Activated CD8-positive, alpha-beta T cell treated with anti-CD3 and anti-CD28 coated beads for 36 hours (primary cell): ENCODE measurements at regions not wholly inside any gene's neighbourhood (a gene's known extent, or its start where the extent isn't known, plus 50 kb on each side); places are given as distances from the start of the nearest gene placed in this dataset.
"Not testable (repeated sequence)": the region's sequence is repeated elsewhere in the genome, so short reads cannot be mapped to it uniquely, and the experiment has no call there.

ENCODE experiments used
- ATAC-seq: fragments of 200-7000 bp; cut with Tn5 transposase; one replicate; pipeline ENCODE4 v1.10.0; 2021; ENCODE audit warnings: mild to moderate bottlenecking, moderate library complexity
- CTCF ChIA-PET: fragments of 350-600 bp; sonication (Branson Sonifier 250); formaldehyde crosslinking; loops from one replicate; lab custom pipeline; 2021; ENCODE audit warnings: antibody characterized with exemption; lab: Charles Lee
- POLR2A ChIA-PET: fragments of 350-600 bp; sonication (Branson Sonifier 250); formaldehyde crosslinking; loops from one replicate; lab custom pipeline; 2021; ENCODE audit warnings: antibody characterized with exemption; lab: Charles Lee
- DNase-seq: peaks from one replicate; pipeline ENCODE4 v3.0.0-alpha.2; 2020
- H3K27ac Mint-ChIP-seq: one replicate; pipeline ENCODE4 v1.8.0; 2021; ENCODE audit warnings: mild to moderate bottlenecking, mixed read lengths
- H3K27me3 Mint-ChIP-seq: one replicate; pipeline ENCODE4 v1.8.0; 2021; ENCODE audit warnings: mixed read lengths
- H3K36me3 Mint-ChIP-seq: one replicate; pipeline ENCODE4 v1.8.0; 2021; ENCODE audit warnings: low read depth, mixed read lengths
- H3K4me1 Mint-ChIP-seq: one replicate; pipeline ENCODE4 v1.8.0; 2021; ENCODE audit warnings: low read depth, mixed read lengths
- H3K4me3 Mint-ChIP-seq: one replicate; pipeline ENCODE4 v1.8.0; 2021; ENCODE audit warnings: mild to moderate bottlenecking, moderate library complexity, mixed read lengths
- H3K9me3 Mint-ChIP-seq: one replicate; pipeline ENCODE4 v1.8.0; 2021; ENCODE audit warnings: mixed read lengths
- intact Hi-C: fragments of 100-400 bp; cut with micrococcal nuclease; formaldehyde crosslinking; loops from one replicate; pipeline ENCODE4 v1.10.0; 2022
- TF ChIP-seq, protein P1 (sequence below): fragments of 200-600 bp; IDR thresholded peaks from one replicate; pipeline ENCODE4 v1.8.0; 2022; ENCODE audit warnings: antibody characterized with exemption, mild to moderate bottlenecking

- DNase-seq (no peak), ATAC-seq (no peak)
- no peak overlapping the region for H3K27ac Mint-ChIP-seq
- TF ChIP-seq, protein P1, sequence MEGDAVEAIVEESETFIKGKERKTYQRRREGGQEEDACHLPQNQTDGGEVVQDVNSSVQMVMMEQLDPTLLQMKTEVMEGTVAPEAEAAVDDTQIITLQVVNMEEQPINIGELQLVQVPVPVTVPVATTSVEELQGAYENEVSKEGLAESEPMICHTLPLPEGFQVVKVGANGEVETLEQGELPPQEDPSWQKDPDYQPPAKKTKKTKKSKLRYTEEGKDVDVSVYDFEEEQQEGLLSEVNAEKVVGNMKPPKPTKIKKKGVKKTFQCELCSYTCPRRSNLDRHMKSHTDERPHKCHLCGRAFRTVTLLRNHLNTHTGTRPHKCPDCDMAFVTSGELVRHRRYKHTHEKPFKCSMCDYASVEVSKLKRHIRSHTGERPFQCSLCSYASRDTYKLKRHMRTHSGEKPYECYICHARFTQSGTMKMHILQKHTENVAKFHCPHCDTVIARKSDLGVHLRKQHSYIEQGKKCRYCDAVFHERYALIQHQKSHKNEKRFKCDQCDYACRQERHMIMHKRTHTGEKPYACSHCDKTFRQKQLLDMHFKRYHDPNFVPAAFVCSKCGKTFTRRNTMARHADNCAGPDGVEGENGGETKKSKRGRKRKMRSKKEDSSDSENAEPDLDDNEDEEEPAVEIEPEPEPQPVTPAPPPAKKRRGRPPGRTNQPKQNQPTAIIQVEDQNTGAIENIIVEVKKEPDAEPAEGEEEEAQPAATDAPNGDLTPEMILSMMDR, result no peak
- H3K36me3 Mint-ChIP-seq, result no peaks in the 10 kb centered on the region
- no peaks in the 10 kb centered on the region for H3K9me3 Mint-ChIP-seq
- intact Hi-C loops, result no loop called here
- H3K27me3 Mint-ChIP-seq, result peaks cover 15% of the 10 kb centered on the region
- H3K4me3 Mint-ChIP-seq, result no peak overlapping the region
- no peaks in the 10 kb centered on the region for H3K4me1 Mint-ChIP-seq
- ChIA-PET POLR2A (no interaction called here), CTCF (no interaction called here)
These were observed 55.7 kb upstream of the RASD2 start for GRCh38 chr22:35484651-35485556.

GRCh38 chr22:35486116-35486631, 54.5 kb upstream of the RASD2 start:
- ChIA-PET POLR2A (no interaction called here), CTCF (no interaction called here)
- no peaks in the 10 kb centered on the region for H3K4me1 Mint-ChIP-seq
- TF ChIP-seq, protein P1, result no peak
- intact Hi-C loops, result no loop called here
- no peak overlapping the region for H3K27ac Mint-ChIP-seq
- H3K36me3 Mint-ChIP-seq, result no peaks in the 10 kb centered on the region
- H3K27me3 Mint-ChIP-seq, result peaks cover 12% of the 10 kb centered on the region
- H3K4me3 Mint-ChIP-seq, result no peak overlapping the region
- DNase-seq, result no peak
- no peak for ATAC-seq
- no peaks in the 10 kb centered on the region for H3K9me3 Mint-ChIP-seq

GRCh38 chr22:35487623-35488022, 53.0 kb upstream of the RASD2 start:
- H3K4me3 Mint-ChIP-seq, H3K36me3 Mint-ChIP-seq, DNase-seq, ATAC-seq, H3K4me1 Mint-ChIP-seq, POLR2A ChIA-PET, H3K9me3 Mint-ChIP-seq, CTCF ChIA-PET, intact Hi-C loops, H3K27ac Mint-ChIP-seq: not testable (repeated sequence)
- peaks cover 15% of the 10 kb centered on the region for H3K27me3 Mint-ChIP-seq

DNA sequence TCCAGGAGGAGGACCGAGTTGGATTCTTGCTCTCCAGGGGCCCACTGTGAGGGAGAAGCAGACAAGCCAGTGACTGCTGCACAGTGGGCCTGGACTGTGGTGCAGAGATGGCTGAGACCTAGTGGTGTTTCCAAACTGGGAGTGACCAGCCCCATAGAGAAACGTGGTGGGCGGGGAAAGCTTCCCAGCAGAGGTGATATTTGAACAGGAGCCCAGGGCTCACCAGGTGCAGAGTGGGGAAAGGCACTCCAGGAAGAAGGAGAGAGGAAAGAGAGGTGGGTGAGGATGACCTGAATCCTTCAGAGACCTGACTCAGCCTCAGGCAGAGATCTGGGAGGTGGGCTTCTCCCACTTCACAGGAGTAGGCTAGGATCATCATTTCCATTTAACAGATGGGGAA, 52.1 kb upstream of the RASD2 start:
- ChIA-PET CTCF (no interaction called here), POLR2A (interaction anchor here (0.5 kb wide), 1 partner anchor 46 kb away, joined by 4 read pairs; no protein-coding TSS in a partner anchor)
- H3K9me3 Mint-ChIP-seq, result no peaks in the 10 kb centered on the region
- no peaks in the 10 kb centered on the region for H3K4me1 Mint-ChIP-seq
- H3K27me3 Mint-ChIP-seq, result peaks cover 19% of the 10 kb centered on the region
- H3K4me3 Mint-ChIP-seq, result no peak overlapping the region
- H3K27ac Mint-ChIP-seq, result no peak overlapping the region
- ATAC-seq (no peak), DNase-seq (no peak)
- intact Hi-C loops, result no loop called here
- TF ChIP-seq, protein P1, result no peak
- no peaks in the 10 kb centered on the region for H3K36me3 Mint-ChIP-seq

GRCh38 chr22:35489239-35489638, 51.4 kb upstream of the RASD2 start:
- Mint-ChIP-seq H3K4me1 (no peaks in the 10 kb centered on the region), H3K27me3 (peaks cover 19% of the 10 kb centered on the region), H3K36me3 (no peaks in the 10 kb centered on the region), H3K4me3 (no peak overlapping the region), H3K27ac (no peak overlapping the region), H3K9me3 (no peaks in the 10 kb centered on the region)
- TF ChIP-seq, protein P1, result no peak
- ChIA-PET POLR2A (no interaction called here), CTCF (no interaction called here)
- no peak for DNase-seq
- ATAC-seq, result no peak
- intact Hi-C loops, result no loop called here
